Urinary bladder (tissue), 3 donors: ENCODE measurements at regions not wholly inside any gene's neighbourhood (a gene's known extent, or its start where the extent isn't known, plus 50 kb on each side); places are given as distances from the start of the nearest gene placed in this dataset.

Experiments
- DNase-seq: peaks from one replicate; pipeline ENCODE4 v3.0.0-alpha.2; 2015; ENCODE audit errors: extremely low spot score
- H3K27ac ChIP-seq: one replicate; pipeline ENCODE4 v1.5.1; 2013; ENCODE audit warnings: low read depth, mild to moderate bottlenecking, moderate library complexity
- H3K36me3 ChIP-seq: one replicate; pipeline ENCODE4 v1.6.1; 2013; ENCODE audit warnings: mild to moderate bottlenecking, moderate library complexity; ENCODE audit not compliant: insufficient read depth
- H3K4me1 ChIP-seq: one replicate; pipeline ENCODE4 v1.6.1; 2013; ENCODE audit warnings: mild to moderate bottlenecking, moderate library complexity; ENCODE audit not compliant: insufficient read depth
- H3K4me3 ChIP-seq: one replicate; pipeline ENCODE4 v1.5.1; 2013; ENCODE audit warnings: low read depth, low read length
- WGBS: extraction: QIAGEN DNeasy Blood & Tissue Kit; methylation state at CpG from one replicate; pipeline ENCODE4 v1.1.7; 2013; 5-methylcytosine and 5-hydroxymethylcytosine counted together
- donor health status: healthy with polysubstance abuse.
- donor health status: healthy.

- H3K4me1 ChIP-seq = no peaks in the 10 kb centered on the region
- H3K36me3 ChIP-seq = no peaks in the 10 kb centered on the region
- 90% methylated on average over 3 of the region's 3 CpGs for WGBS
- no peak overlapping the region for H3K4me3 ChIP-seq
- no peak overlapping the region for H3K27ac ChIP-seq
- no peak for DNase-seq
These were observed 138.0 kb downstream of the ZFP36L2 start for GRCh38 chr2:43088143-43089073.

- Histone ChIP-seq H3K4me3 (no peak overlapping the region), H3K4me1 (peaks cover 3% of the 10 kb centered on the region), H3K27ac (no peak overlapping the region), H3K36me3 (no peaks in the 10 kb centered on the region)
- no peak for DNase-seq
- WGBS = 94% methylated on average over 3 of the region's 3 CpGs
These were observed 139.0 kb downstream of the ZFP36L2 start for GRCh38 chr2:43087413-43087812.

GRCh38 chr2:43086451-43087221, 139.8 kb downstream of the ZFP36L2 start:
- Histone ChIP-seq H3K36me3 (no peaks in the 10 kb centered on the region), H3K4me1 (peaks cover 3% of the 10 kb centered on the region), H3K4me3 (no peak overlapping the region), H3K27ac (peak overlapping the region; percentile 93)
- no peak for DNase-seq
- 17% methylated on average over 14 of the region's 14 CpGs for WGBS

DNA sequence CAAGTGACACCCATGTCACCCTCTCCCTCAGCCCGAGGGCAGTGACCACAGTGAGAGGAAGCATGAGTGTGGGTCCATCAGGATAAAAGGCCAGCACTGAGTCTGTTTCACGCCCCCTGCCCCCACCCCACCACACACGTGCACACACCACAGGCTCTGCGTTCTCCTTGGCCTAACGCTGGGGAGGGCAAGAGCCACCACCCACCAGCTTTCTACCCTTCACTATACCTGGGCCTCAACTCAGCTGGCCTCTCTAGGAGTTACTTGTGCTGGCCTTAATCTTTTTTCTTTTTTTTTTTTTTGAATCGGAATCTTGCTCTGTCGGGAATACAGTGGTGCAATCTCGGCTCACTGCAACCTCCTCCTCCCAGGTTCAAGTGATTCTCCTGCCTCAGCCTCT, 140.5 kb downstream of the ZFP36L2 start:
- peaks cover 3% of the 10 kb centered on the region for H3K4me1 ChIP-seq
- WGBS = 66% methylated on average over 8 of the region's 8 CpGs
- no peak for DNase-seq
- no peak overlapping the region for H3K4me3 ChIP-seq
- H3K27ac ChIP-seq = peak overlapping the region; percentile 82
- H3K36me3 ChIP-seq = no peaks in the 10 kb centered on the region

GRCh38 chr2:43085505-43085904, 140.9 kb downstream of the ZFP36L2 start:
- peaks cover 3% of the 10 kb centered on the region for H3K4me1 ChIP-seq
- 87% methylated on average over 11 of the region's 11 CpGs for WGBS
- no peak overlapping the region for H3K4me3 ChIP-seq
- DNase-seq = no peak
- H3K27ac ChIP-seq = peak overlapping the region; percentile 82
- H3K36me3 ChIP-seq = no peaks in the 10 kb centered on the region

- WGBS = 28% methylated on average over 8 of the region's 8 CpGs
- peaks cover 3% of the 10 kb centered on the region for H3K4me1 ChIP-seq
- no peaks in the 10 kb centered on the region for H3K36me3 ChIP-seq
- no peak overlapping the region for H3K4me3 ChIP-seq
- DNase-seq = no peak
- H3K27ac ChIP-seq = peak overlapping the region; percentile 48
These were observed 141.7 kb downstream of the ZFP36L2 start for GRCh38 chr2:43084699-43085091.

- H3K36me3 ChIP-seq = no peaks in the 10 kb centered on the region
- H3K27ac ChIP-seq = no peak overlapping the region
- 31% methylated on average over 13 of the region's 13 CpGs for WGBS
- DNase-seq = no peak
- H3K4me3 ChIP-seq = no peak overlapping the region
- peaks cover 3% of the 10 kb centered on the region for H3K4me1 ChIP-seq
These were observed 142.4 kb downstream of the ZFP36L2 start for GRCh38 chr2:43083710-43084698.

GRCh38 chr2:43082903-43083677, 143.3 kb downstream of the ZFP36L2 start:
- H3K36me3 ChIP-seq = no peaks in the 10 kb centered on the region
- no peak for DNase-seq
- H3K4me1 ChIP-seq = peaks cover 3% of the 10 kb centered on the region
- H3K27ac ChIP-seq = peak overlapping the region; percentile 54
- H3K4me3 ChIP-seq = no peak overlapping the region
- WGBS = 53% methylated on average over 10 of the region's 10 CpGs

GRCh38 chr2:43082111-43082894, 144.1 kb downstream of the ZFP36L2 start:
- WGBS = 69% methylated on average over 15 of the region's 15 CpGs
- Histone ChIP-seq H3K4me1 (peaks cover 3% of the 10 kb centered on the region), H3K27ac (peak overlapping the region; percentile 41), H3K4me3 (no peak overlapping the region), H3K36me3 (no peaks in the 10 kb centered on the region)
- no peak for DNase-seq

- no peak for DNase-seq
- H3K4me1 ChIP-seq = peaks cover 3% of the 10 kb centered on the region
- H3K36me3 ChIP-seq = no peaks in the 10 kb centered on the region
- H3K4me3 ChIP-seq = no peak overlapping the region
- WGBS = 93% methylated on average over 5 of the region's 5 CpGs
- no peak overlapping the region for H3K27ac ChIP-seq
These were observed 145.2 kb downstream of the ZFP36L2 start for GRCh38 chr2:43081131-43081765.

DNA sequence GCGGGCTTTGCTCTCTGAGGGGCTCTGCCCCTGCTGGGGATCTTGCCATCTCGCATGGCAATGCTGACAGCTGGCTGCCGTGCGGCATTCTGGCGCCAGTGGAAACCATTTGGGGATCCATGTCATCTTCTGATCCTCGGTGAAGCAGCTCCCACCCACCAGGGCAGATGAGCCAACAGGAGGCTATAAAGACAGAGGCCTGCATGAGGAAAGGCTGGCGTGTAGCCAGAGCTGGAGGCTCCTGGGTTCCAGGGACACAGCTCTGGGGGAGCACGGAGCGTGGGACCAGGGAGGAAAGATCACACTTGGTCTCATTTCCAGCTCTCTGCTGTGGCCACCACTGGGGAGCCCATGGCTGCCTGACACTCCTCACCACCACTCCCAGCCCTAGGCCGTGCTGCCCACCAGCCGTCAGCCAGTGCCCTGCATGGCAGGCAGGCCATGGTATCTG, 145.8 kb downstream of the ZFP36L2 start:
- Histone ChIP-seq H3K27ac (no peak overlapping the region), H3K36me3 (no peaks in the 10 kb centered on the region), H3K4me1 (peaks cover 3% of the 10 kb centered on the region), H3K4me3 (no peak overlapping the region)
- no peak for DNase-seq
- 88% methylated on average over 11 of the region's 11 CpGs for WGBS
